ENCODE measurements at regions not wholly inside any gene's neighbourhood (a gene's known extent, or its start where the extent isn't known, plus 50 kb on each side); places are given as distances from the start of the nearest gene placed in this dataset.

DNA sequence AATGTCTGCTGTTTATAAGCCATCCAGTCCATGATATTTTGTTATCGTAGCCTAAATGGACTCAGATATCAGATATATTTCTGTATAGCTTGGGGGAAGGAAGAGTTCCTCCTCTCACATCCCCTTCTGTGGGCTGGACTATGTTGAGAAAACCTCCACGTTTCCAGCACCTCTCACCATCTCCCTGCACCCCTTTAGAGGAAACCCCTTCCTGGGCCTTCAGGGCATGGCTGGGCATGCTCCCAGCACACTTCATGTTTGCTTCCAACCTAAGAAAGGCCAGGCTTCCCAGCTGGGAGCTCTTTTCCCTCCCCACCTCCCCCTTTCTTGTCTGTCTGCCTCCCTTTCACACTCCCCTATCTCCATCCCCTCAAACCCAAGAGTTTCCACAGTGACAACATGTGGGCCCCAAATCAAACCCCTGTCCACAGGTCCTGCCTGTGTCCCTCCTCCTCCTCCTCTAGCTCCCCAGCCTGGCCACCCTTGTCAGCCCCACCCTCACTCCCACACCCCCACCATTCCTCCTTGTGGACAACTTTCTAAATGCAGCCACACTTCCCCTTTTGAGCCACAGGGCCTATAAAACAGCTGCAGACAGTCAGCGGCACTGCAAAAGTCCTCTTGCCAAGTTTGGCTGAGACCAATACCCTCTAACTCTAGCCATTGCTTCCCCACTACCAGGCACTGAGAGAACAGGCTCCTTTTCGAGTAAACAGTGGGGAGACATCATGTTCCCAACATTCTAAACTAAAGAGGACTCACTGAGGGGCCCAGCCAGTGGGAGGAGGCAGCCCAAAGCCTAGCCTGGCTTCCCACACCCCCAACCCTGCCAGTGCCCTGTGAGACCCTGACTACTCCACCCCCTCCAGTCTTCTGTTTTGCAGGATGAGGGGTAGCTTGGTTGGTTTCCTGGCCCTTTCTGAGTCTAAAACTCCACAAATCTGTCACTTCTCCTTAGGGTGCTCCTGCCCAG is 120.5 kb downstream of the ZFP36L2 start:
- no peak for DNase-seq (ENCODE audit: low spot score)

DNA sequence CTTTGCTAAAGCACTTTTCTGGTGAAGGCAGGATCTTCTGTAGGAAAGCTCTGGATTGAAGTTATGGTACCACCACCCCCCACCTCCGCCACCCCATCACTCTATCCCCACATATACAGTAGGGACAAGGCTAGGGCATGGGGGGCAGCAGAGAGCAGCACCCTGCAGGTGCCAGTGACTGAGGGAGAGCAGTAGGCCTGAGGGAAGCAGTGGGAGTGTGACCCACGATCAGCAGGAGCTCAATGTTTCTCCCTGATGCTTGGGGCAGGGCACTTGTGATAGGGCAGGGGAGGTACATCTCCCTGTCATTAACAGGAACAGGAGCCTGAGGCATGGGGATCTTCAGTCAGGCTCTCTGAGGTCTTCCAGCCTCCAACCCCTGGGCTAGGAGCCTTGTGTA is 121.6 kb downstream of the ZFP36L2 start:
- DNase-seq (ENCODE audit: low spot score), result no peak

DNA sequence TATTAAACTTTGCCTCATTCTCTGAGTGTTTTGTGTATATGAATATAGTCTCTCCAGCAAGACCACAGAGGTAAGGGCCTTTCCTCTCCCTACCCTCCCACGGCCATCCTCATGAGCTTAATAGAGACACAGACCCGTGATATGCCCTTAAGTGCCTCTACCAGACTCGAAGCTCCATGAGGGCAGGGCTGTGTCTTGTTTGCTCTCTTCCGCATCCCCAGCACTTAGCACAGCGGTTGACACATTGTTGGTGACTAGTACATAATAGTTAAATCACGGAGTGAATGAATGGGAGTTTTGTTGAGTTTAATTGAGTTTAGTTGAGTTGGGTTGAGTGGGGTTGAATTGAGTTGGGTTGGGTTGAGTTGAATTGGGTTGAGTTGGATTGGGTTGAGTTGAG is 122.3 kb downstream of the ZFP36L2 start:
- no peak for DNase-seq (ENCODE audit: low spot score)

DNA sequence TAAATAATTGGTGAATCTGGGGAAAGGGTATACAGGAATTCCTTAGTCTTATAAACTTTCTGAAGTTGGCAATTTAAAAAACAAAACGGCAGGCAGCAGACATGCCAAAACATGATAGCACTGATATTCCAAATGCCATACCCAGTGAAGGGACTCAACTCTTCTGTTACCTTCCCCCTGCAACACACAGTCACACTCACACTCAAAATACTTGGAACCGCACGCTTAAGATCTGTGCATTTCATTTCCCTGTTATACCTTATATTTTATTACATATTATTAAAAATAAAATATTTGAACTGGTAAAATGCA is 123.4 kb downstream of the ZFP36L2 start:
- no peak for DNase-seq (ENCODE audit: low spot score)

DNA sequence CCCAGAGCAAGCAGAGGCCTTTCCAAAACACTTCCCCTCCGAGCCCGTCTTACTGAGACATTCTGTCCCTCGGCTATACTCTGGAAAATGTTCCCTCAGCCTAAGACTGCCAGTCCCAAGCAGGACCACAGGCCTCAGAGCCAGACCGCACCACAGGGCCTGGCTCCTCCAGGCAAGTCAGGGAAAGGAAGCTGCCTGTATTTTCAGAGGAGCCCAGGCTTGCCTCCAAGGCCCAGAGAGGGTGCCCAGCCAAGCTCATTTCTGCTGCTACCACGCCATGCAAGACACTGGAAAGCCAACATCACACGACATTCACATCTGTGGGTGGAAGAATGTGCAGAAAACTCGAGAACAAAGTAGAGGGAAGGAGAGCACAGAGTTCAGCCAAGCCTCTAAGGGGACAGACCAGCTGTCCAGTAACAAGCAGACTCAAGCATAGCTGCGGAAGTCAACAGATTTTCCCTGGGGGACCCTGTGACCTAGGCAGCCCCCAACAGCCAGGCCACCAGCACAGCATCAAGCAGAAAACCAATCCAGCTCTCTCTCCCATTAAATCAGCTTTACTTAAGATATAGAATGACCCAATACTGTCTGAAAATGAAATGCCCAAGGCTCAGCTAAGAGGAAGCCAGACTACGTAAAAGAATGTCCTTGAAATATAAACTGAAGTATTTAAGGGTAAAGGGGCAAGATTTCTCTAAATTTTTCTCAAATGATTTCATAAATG is 123.9 kb downstream of the ZFP36L2 start:
- no peak for DNase-seq (ENCODE audit: low spot score)

DNA sequence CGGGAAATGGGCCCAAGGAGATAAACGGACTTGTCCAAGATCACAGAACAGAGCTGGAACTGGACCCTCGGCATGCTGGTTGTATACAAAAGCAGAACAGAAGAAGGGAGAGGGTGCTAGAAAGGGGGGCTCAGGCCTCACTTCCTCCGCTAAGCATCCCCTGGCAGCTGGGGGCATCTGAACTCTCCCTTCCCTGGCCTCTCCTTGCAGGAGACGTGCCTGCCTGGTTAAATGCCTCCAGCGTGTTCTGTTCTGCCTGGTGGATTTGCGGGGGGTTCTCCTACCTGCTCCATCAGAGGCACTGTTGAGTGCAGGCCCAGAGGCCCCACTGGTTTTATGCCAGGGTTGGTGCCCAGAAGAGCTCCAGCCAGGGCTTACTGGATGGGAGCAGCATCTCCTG is 124.7 kb downstream of the ZFP36L2 start:
- no peak for DNase-seq (ENCODE audit: low spot score)

DNA sequence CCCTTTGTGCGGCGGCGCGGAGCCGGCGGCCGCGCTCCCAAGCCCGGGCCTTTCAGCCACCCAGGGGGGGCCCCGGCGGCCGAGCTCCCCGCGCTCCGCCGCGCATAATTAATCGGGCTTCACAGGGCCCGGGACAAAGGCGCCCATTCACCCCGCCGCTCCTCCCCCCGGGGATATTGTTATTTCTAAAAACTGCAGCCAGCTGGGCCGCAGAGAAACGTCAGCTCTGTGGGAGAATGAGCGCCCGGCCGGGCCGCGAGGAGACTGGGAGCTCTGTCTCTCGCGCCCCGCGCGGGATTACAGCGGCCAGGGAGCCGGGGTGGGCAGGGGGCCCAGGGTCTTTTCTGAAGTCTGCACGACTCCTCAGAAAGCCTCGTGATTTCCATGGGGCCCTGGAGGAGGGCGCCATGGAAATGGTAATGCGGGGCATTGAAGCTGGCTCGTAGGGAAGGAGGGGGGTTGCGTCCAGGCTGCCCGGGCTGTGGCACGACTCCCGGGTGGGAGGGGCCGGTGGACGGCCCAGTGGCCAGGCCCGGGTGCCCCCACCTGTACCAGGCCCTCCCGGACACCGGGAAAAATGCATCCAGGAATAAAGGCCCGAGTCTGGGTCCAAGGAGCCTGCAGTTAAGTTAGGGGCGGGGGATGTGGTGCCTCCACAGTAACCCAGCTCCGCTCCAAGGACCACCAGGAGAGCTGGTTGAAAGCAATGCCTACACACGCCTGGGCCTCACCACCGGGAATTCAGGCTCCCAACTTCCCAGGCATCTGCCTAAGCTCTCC is 125.3 kb downstream of the ZFP36L2 start:
- DNase-seq (ENCODE audit: low spot score), result no peak

DNA sequence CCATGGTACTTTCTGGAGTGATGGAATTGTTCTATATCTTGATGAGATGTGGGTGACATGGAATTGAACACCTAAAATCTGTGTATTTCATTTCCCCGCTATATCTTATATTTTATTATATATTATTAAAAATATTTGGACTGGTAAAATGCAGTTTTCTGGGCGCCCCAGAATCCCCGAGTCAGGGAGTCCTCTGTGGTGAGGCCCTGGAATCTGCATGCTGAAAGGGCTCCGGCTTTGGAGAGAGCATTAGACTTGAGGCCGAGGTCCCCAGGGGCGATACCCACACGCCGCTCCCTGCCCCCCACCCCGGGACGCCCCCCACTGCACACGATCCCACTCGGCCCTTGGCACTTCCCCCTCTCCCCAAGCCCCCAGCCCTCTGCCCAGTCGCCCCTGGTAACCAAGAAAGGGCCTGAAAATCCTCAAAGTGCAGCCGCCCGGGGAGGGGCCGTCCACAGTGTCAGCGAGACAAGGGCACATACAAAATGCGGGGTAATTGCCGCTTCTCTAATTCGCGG is 126.0 kb downstream of the ZFP36L2 start:
- DNase-seq (ENCODE audit: low spot score), result no peak

DNA sequence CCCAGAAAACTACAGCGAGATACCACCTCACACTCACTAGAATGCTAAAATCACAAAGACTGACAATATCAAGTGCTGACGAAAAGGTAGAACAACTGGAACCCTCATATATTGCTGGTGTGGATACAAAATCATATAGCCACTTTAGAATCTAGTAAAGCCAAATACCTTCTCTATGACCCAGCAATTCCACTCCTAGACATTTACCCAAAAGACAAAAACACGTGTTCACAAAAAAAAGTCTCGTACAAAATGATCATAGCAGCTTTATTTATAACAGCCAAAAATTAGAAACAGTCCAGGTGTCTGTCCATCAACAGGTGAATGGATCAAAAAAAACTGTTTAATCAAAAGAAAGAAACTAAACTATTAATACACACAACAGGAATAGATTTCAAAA is 126.6 kb downstream of the ZFP36L2 start:
- DNase-seq (ENCODE audit: low spot score), result no peak

DNA sequence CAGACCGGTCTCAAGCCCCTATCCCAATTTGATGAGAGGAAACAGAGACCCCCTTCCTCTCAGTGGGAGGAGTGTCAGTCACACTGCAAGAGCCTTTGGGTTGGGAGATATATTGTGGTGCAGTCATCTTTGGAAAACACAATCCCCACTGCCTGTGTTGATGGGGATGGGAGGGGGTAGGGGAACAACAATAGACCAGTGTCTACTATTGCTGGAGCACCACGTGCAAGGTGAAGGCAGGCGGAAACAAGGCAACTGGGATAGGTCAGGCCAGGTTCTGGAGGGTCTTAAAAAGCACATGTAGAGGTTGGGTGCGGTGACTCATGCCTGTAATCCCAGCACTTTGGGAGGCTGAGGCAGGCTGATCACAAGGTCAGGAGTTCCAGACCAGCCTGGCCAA is 127.9 kb downstream of the ZFP36L2 start:
- no peak for DNase-seq (ENCODE audit: low spot score)

DNA sequence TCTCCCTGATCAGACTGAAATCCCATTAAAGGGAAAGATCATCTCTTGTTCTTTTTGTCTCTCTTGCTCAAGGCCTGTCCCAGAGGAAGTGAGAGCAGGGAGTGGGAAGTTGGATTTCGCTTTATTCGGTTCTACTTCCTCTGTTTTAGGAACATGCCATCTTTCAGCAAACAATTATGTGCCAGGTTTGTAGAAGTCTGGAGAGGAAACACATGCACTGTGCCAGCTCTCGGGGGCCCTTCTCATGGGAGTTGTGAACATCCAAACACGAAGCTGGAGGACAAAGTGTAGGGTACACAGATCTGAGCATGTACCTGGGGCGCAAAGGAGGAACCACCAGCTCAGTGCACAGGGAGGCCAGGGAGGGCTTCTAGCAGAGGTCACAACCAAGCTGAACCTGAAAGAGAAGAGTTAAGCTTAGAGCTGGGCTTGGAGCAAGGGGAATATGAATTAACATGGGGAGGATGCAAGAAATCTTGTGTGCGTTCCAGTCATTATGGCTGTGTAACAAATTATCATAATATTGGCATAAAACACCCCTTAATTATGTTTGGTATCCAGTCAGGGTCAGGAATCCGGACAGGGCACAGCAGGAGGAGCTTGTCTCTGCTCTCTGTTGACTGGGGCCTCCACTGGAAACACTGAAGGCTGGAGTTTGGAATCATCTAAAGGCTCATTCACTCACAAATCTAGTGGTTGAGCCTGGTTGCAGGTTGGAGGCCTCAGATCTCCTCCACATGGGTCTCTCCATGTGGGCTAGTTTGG is 128.6 kb downstream of the ZFP36L2 start:
- DNase-seq (ENCODE audit: low spot score), result no peak

DNA sequence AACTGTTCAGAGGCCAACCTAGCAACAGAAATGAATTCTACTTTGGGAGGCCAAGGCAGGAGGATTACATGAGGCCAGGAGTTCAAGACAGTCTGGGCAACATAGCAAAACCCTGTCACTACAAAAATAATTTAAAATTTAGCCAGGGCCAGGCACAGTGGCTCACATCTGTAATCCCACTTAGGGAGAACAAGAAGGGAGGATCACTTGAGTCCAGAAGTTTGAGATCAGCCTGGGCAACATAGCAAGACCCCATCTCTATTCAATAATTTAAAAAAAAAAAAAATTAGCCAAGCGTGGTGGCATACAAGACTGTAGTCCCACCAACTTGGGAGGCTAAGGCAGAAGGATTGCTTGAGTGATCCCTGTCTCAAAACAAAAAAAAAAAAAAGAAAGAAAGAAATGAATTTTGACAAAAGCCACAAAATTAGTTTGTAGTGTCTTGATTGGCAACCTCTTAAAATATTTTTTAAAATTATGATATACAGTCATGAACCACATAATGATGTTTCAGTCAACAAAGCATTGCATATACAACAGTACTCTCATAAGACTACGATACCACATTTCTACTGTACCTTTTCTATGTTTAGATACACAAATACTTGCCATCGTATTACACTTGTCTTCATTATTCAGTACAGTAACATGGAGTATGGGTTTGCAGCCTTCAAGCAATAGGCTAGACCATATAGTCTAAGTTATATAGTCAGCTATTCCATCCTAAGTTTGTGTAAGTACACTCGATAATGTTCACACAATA is 130.7 kb downstream of the ZFP36L2 start:
- no peak for DNase-seq (ENCODE audit: low spot score)

DNA sequence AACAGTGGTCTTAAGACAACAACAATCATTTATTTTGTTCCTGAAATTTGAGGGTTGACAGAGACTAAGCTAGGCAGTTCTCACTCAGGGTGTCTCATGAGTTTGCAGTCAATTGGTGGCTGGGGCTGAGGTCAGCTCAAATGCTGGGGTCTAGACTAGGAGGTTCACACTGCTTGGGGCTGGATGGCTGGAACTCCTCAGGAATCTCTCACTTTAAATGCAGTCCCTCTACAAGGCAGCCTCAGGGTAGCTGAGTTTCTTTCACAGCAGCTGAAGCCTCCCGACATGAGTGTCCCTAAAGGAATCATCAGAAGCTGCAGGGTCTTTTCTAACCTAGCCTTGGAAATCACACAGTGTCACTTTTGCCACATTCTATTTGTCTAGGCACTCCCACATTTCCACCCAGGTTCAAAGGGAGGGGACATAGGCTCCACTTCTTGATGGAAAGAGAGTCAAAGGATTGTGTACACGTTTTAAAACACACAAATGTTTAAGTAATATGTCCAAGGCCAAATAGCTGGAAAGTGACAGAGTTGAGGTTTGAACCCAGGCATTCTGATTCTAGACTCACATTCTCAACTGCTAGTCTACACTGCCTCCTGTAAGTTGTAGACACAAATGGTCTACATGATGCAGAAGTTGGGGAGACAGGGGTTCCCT is 133.8 kb downstream of the ZFP36L2 start:
- DNase-seq (ENCODE audit: low spot score), result no peak

DNA sequence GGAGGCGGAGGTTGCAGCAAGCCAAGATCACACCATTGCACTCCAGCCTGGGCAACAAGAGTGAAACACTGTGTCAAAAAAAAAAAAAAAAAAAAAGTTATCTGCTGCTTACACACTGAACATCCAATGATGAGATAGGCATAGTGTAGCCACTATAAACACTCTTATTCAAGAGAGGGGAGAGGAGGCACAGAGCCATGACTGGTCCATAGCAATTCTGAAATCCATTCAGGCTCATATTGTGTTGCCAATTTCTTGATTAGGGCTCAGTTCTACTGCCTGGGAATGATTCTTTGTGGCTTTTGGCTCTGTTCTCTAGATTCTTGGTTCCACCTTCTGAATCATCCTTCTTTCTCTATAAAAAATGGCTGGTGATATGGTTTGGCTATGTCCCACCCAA is 136.1 kb downstream of the ZFP36L2 start:
- DNase-seq (ENCODE audit: low spot score), result no peak

DNA sequence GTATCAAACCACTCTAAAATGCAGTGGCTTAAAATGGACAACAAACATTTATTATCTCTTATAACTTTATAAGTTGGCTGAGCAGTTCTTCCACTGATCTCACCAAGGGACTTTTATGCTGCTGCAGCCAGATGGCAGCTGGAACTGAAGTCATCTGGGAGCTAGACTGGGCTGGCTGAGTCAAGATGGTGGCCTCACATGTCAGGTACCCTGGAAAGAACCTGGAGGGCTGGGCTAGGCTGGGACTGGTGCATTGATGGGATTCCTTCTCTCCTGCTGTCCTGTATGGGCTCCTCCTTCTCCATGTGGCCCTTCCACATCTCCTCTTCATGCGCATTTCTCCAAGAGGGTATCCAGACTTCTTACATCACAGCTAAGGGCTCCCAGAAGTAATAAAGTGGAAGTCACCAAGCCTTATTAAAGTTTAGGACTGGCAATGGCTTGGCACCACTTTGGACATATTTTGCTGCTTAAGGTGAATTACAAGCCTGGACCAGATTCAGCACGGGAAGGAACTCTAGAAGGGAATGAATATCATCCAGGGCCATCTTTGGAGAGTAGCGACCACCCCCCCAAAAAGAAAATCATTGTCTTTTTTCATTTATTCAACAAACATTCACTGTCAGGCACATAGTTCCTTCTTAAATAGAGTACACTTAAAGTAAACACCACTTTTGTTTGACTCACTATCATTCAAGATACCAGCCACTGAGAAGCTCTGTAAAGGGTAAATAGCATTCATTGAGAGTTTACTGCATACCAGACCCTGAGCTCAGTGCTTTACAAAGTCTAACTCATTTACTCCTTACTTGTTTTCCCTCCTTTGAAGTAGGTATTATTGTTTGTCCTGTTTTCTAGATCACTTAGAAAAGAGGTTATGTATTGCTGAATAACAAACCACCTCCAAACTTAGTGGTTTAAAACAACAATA is 138.0 kb downstream of the ZFP36L2 start:
- DNase-seq (ENCODE audit: low spot score), result no peak

DNA sequence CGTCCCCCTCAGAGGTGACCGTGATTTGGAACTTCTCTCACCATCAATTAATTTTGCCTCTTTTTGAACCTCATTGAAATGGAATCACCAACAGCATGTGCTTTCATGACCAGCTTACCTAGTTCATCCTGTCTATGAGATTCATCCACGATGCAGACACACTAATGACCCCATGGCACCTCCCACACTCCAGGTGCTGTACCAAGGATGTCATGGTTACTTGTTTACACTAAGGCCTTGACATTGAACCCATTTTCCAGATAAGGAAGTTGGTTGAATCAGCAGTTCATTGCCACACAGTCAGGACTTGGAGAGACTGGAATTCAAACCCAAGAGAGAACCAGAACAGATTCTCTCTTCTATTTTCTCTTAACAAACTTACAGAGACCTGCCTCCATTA is 139.0 kb downstream of the ZFP36L2 start:
- no peak for DNase-seq (ENCODE audit: low spot score)

DNA sequence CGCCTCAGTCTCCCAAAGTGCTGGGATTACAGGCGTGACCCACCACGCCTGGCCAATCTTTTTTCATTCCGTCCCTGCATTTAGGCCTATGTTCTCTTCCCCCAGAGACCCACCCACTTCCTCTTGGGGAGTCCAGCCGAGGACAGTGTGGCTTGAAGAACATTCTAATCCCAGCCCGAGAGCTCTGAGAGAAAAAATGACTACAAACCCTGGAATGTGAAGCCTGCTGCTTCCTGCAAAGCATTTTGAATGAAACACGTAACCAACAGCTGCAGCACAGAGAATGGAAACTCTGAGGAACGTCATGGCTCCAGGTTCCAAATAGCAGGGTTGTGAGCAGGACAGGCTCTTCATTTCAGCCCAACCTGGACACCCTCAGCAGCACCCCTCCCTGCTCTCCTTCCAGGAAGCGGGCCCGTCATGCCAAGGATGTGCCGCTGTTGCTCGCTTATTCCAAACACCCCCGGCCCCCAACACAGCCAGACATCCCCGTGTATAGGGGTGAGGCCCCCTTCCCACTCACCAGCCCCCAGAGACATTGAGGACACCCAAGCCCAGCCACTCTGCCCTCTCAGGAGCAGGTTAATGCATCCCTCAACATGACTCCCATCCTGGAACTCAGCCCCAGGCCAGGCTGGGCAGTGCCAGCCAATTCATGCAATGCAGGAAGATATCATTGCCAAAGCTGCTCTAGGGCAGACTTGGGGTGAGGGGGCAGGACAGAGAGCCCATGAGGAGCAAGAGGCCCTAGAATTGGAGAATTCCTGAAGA is 139.8 kb downstream of the ZFP36L2 start:
- no peak for DNase-seq (ENCODE audit: low spot score)

DNA sequence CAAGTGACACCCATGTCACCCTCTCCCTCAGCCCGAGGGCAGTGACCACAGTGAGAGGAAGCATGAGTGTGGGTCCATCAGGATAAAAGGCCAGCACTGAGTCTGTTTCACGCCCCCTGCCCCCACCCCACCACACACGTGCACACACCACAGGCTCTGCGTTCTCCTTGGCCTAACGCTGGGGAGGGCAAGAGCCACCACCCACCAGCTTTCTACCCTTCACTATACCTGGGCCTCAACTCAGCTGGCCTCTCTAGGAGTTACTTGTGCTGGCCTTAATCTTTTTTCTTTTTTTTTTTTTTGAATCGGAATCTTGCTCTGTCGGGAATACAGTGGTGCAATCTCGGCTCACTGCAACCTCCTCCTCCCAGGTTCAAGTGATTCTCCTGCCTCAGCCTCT is 140.5 kb downstream of the ZFP36L2 start:
- no peak for DNase-seq (ENCODE audit: low spot score)

DNA sequence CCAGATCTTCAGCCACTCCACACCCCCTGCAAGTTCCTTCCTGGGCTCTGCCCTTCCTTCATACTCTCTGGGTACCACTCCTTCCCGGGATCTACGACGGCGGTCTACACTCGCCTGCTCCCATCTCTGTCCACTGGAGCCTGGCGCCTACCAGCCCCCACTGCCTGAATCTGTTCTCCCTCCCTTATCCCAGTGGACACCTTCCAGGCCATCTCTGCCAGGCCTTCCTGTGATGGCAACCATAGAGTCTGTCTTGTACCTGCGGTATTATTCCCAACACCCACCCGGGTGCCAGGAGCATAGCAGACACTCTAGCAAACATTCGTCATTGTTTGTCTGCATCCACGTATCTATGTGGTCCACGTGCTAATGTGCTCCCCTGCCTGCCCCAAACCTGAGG is 140.9 kb downstream of the ZFP36L2 start:
- no peak for DNase-seq (ENCODE audit: low spot score)
